Caco-2 (cell line): ENCODE measurements at regions not wholly inside any gene's neighbourhood (a gene's known extent, or its start where the extent isn't known, plus 50 kb on each side); places are given as distances from the start of the nearest gene placed in this dataset.

Source experiments
- BruUV-seq: library from RNA; stranded (reverse); fragments of 400-500 nt; replicated peaks from 2 replicates; lab custom pipeline; 2021; lab: Mats Ljungman, UMichigan
- CTCF ChIA-PET: fragments of 300-600 bp; sonication (Branson Sonifier 250); formaldehyde crosslinking; loops from one replicate; lab custom pipeline; 2022; ENCODE audit warnings: antibody characterized with exemption; lab: Charles Lee
- POLR2A ChIA-PET: fragments of 300-600 bp; sonication (Branson Sonifier 250); formaldehyde crosslinking; loops from one replicate; lab custom pipeline; 2022; ENCODE audit warnings: antibody characterized with exemption; lab: Charles Lee
- DNase-seq, 2 experiments: peaks; one replicate each; pipeline versions ENCODE4 v3.0.0 to v3.0.0-alpha.2; 2020 to 2022
- H3K27me3 ChIP-seq: replicated peaks from 2 replicates; pipeline ENCODE4 v1.6.0; 2011; ENCODE audit warnings: low read length; ENCODE audit not compliant: control insufficient read depth, insufficient read depth
- H3K36me3 ChIP-seq: 2 replicates; pipeline ENCODE4 v1.5.1; 2011; ENCODE audit warnings: low read length; ENCODE audit not compliant: control insufficient read depth, insufficient read depth
- H3K4me1 ChIP-seq: fragments of 250-450 bp; sonication (Bioruptor Pico); 2 replicates; pipeline ENCODE4 v1.5.1; 2020; ENCODE audit warnings: mild to moderate bottlenecking
- H3K4me3 ChIP-seq: 2 replicates; pipeline ENCODE4 v1.5.1; 2011; ENCODE audit warnings: low read depth, mild to moderate bottlenecking, control low read depth, low read length
- H3K9me3 ChIP-seq: fragments of 250-450 bp; sonication (Bioruptor Pico); 2 replicates; pipeline ENCODE4 v1.5.1; 2020; ENCODE audit warnings: mild to moderate bottlenecking, moderate library complexity
- H3K27ac Mint-ChIP-seq: one replicate; pipeline ENCODE4 v1.8.0; 2022; ENCODE audit warnings: mixed read lengths; ENCODE audit not compliant: unreplicated experiment
- H3K27me3 Mint-ChIP-seq: one replicate; pipeline ENCODE4 v1.8.0; 2022; ENCODE audit warnings: mixed read lengths; ENCODE audit not compliant: insufficient read depth, unreplicated experiment
- H3K36me3 Mint-ChIP-seq: one replicate; pipeline ENCODE4 v1.8.0; 2022; ENCODE audit warnings: mild to moderate bottlenecking, mixed read lengths; ENCODE audit not compliant: insufficient read depth, unreplicated experiment
- H3K4me1 Mint-ChIP-seq: one replicate; pipeline ENCODE4 v1.8.0; 2022; ENCODE audit warnings: low read depth, mixed read lengths; ENCODE audit not compliant: unreplicated experiment
- H3K4me3 Mint-ChIP-seq: one replicate; pipeline ENCODE4 v1.8.0; 2022; ENCODE audit warnings: mild to moderate bottlenecking, moderate library complexity, mixed read lengths; ENCODE audit not compliant: unreplicated experiment
- H3K9me3 Mint-ChIP-seq: one replicate; pipeline ENCODE4 v1.8.0; 2022; ENCODE audit warnings: mixed read lengths; ENCODE audit not compliant: unreplicated experiment
- intact Hi-C: fragments of 100-400 bp; cut with micrococcal nuclease; formaldehyde crosslinking; loops from one replicate; pipeline ENCODE4 v1.10.0; 2022; ENCODE audit not compliant: unreplicated experiment
- TF ChIP-seq, protein P1 (sequence below), 2 experiments: fragments of 200-600 bp in 1 of 2; IDR thresholded peaks; 1 replicate in 1 of 2; 2 replicates in 1 of 2; pipeline versions ENCODE4 v1.5.1 to v1.8.0; 2011 to 2022; ENCODE audit warnings: antibody characterized with exemption in 1 of 2, control low read depth in 1 of 2, inconsistent platforms in 1 of 2, low read depth in 1 of 2, low read length in 1 of 2, mild to moderate bottlenecking in 1 of 2, moderate library complexity in 1 of 2; ENCODE audit not compliant: insufficient read depth in 1 of 2, severe bottlenecking in 1 of 2, unreplicated experiment in 1 of 2

GRCh38 chr13:63308549-63309165 lies 1893.0 kb upstream of the PCDH20 start:
- BruUV-seq, result no TSS peak
- no peak for DNase-seq
- H3K4me1 ChIP-seq, result no peaks in the 10 kb centered on the region
- H3K4me3 ChIP-seq, result no peak overlapping the region
- Mint-ChIP-seq H3K4me1 (no peaks in the 10 kb centered on the region), H3K4me3 (no peak overlapping the region), H3K36me3 (no peaks in the 10 kb centered on the region), H3K9me3 (no peaks in the 10 kb centered on the region), H3K27me3 (no peaks in the 10 kb centered on the region), H3K27ac (no peak overlapping the region)
- no peaks in the 10 kb centered on the region for H3K27me3 ChIP-seq
- H3K36me3 ChIP-seq, result no peaks in the 10 kb centered on the region
- ChIA-PET CTCF (no interaction called here), POLR2A (no interaction called here)
- TF ChIP-seq, protein P1, sequence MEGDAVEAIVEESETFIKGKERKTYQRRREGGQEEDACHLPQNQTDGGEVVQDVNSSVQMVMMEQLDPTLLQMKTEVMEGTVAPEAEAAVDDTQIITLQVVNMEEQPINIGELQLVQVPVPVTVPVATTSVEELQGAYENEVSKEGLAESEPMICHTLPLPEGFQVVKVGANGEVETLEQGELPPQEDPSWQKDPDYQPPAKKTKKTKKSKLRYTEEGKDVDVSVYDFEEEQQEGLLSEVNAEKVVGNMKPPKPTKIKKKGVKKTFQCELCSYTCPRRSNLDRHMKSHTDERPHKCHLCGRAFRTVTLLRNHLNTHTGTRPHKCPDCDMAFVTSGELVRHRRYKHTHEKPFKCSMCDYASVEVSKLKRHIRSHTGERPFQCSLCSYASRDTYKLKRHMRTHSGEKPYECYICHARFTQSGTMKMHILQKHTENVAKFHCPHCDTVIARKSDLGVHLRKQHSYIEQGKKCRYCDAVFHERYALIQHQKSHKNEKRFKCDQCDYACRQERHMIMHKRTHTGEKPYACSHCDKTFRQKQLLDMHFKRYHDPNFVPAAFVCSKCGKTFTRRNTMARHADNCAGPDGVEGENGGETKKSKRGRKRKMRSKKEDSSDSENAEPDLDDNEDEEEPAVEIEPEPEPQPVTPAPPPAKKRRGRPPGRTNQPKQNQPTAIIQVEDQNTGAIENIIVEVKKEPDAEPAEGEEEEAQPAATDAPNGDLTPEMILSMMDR (IDR thresholded peaks at IDR 0.05; ENCODE audit: insufficient read depth in 1 of 2, low read depth in 1 of 2, low read length in 1 of 2, severe bottlenecking in 1 of 2, unreplicated experiment in 1 of 2), result no peak
- intact Hi-C loops, result no loop called here
- no peaks in the 10 kb centered on the region for H3K9me3 ChIP-seq

DNA sequence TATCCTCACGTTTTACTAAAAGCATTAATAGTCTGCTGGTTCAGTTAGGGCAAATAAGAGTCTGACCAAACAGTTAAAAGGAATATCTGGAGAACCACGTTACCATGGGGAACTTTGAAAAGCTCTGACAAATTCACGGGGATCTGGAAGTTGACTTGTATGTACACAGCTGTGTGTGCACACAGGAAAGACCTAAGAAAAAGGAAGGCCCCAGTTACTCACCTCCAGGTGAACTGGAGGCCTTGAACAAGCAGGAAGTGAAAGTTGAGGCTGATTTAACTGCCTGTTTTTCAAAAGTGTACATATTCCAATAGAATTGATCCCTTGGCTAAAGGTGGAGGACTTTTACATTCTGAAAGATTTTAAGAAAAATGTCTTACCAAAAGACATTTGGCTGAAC lies 1891.6 kb upstream of the PCDH20 start:
- no peaks in the 10 kb centered on the region for H3K27me3 ChIP-seq
- H3K9me3 Mint-ChIP-seq, result no peaks in the 10 kb centered on the region
- no peaks in the 10 kb centered on the region for H3K9me3 ChIP-seq
- no peaks in the 10 kb centered on the region for H3K36me3 ChIP-seq
- no peaks in the 10 kb centered on the region for H3K36me3 Mint-ChIP-seq
- POLR2A ChIA-PET, result no interaction called here
- no peaks in the 10 kb centered on the region for H3K4me1 Mint-ChIP-seq
- CTCF ChIA-PET, result no interaction called here
- H3K4me3 Mint-ChIP-seq, result no peak overlapping the region
- no peak for DNase-seq
- TF ChIP-seq, protein P1 (IDR thresholded peaks at IDR 0.05; ENCODE audit: insufficient read depth in 1 of 2, low read depth in 1 of 2, low read length in 1 of 2, severe bottlenecking in 1 of 2, unreplicated experiment in 1 of 2), result no peak
- intact Hi-C loops, result no loop called here
- H3K4me1 ChIP-seq, result no peaks in the 10 kb centered on the region
- no TSS peak for BruUV-seq
- no peaks in the 10 kb centered on the region for H3K27me3 Mint-ChIP-seq
- no peak overlapping the region for H3K4me3 ChIP-seq
- no peak overlapping the region for H3K27ac Mint-ChIP-seq

DNA sequence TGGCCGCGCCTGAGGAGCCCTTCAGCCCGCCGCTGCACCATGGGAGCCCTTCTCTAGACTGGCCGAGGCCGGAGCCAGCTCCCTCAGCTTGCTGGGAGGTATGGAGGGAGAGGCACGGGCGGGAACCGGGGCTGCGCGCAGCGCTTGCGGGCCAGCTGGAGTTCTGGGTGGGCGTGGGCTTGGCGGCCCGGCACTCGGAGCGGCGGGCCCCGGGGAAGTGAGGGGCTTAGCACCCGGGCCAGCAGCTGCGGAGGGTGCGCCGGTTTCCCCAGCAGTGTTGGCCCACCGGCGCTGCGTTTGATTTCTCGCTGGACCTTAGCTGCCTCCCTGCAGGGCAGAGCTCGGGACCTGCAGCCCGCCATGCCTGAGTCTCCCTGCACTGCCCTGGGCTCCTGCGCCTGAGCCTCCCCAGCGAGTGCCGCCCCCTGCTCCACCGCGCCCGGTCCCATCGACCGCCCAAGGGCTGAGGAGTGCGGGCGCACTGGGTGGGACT lies 1890.0 kb upstream of the PCDH20 start:
- H3K4me1 Mint-ChIP-seq, result no peaks in the 10 kb centered on the region
- Histone ChIP-seq H3K27me3 (no peaks in the 10 kb centered on the region), H3K4me1 (no peaks in the 10 kb centered on the region), H3K36me3 (no peaks in the 10 kb centered on the region), H3K9me3 (no peaks in the 10 kb centered on the region), H3K4me3 (no peak overlapping the region)
- no peak overlapping the region for H3K4me3 Mint-ChIP-seq
- CTCF ChIA-PET, result no interaction called here
- no TSS peak for BruUV-seq
- intact Hi-C loops, result no loop called here
- TF ChIP-seq, protein P1 (IDR thresholded peaks at IDR 0.05; ENCODE audit: insufficient read depth in 1 of 2, low read depth in 1 of 2, low read length in 1 of 2, severe bottlenecking in 1 of 2, unreplicated experiment in 1 of 2), result no peak
- H3K27me3 Mint-ChIP-seq, result no peaks in the 10 kb centered on the region
- no peak overlapping the region for H3K27ac Mint-ChIP-seq
- DNase-seq, result no peak
- no peaks in the 10 kb centered on the region for H3K9me3 Mint-ChIP-seq
- no peaks in the 10 kb centered on the region for H3K36me3 Mint-ChIP-seq
- POLR2A ChIA-PET, result no interaction called here
